LNCaP clone FGC (cell line): ENCODE measurements at regions not wholly inside any gene's neighbourhood (a gene's known extent, or its start where the extent isn't known, plus 50 kb on each side); places are given as distances from the start of the nearest gene placed in this dataset.

Experiments
- DNase-seq: peaks from one replicate; pipeline ENCODE4 v3.0.0-alpha.2; 2011; ENCODE audit warnings: low read depth
- H3K4me3 ChIP-seq: 2 replicates; pipeline ENCODE4 v1.5.1; 2011; ENCODE audit warnings: mild to moderate bottlenecking, low read depth, low read length, control low read depth
- CTCF ChIP-seq: IDR thresholded peaks from 2 replicates; pipeline ENCODE4 v1.5.1; 2012; ENCODE audit warnings: mild to moderate bottlenecking; ENCODE audit not compliant: control insufficient read depth, insufficient read depth; ENCODE audit errors: extremely low read depth

GRCh38 chr15:81498294-81498693, 124.3 kb upstream of the TMC3 start:
- TF ChIP-seq CTCF, result no peak
- DNase-seq, result no peak
- no peak overlapping the region for H3K4me3 ChIP-seq

GRCh38 chr15:81497238-81497637, 123.2 kb upstream of the TMC3 start:
- DNase-seq, result no peak
- no peak for TF ChIP-seq CTCF

GRCh38 chr15:81495780-81496467, 121.9 kb upstream of the TMC3 start:
- no peak for TF ChIP-seq CTCF
- H3K4me3 ChIP-seq, result no peak overlapping the region
- no peak for DNase-seq

More at GRCh38 chr15:81497238-81497637, 123.2 kb upstream of the TMC3 start:
- no peak overlapping the region for H3K4me3 ChIP-seq

- DNase-seq, result no peak
- H3K4me3 ChIP-seq, result no peak overlapping the region
- no peak for TF ChIP-seq CTCF
Measured at GRCh38 chr15:81492969-81493645, 119.1 kb upstream of the TMC3 start.

- no peak overlapping the region for H3K4me3 ChIP-seq
- no peak for TF ChIP-seq CTCF
- DNase-seq, result no peak
Measured at GRCh38 chr15:81492331-81492968, 118.4 kb upstream of the TMC3 start.

GRCh38 chr15:81491414-81492096, 117.5 kb upstream of the TMC3 start:
- H3K4me3 ChIP-seq, result no peak overlapping the region
- DNase-seq, result peak; percentile 22
- TF ChIP-seq CTCF, result no peak
